Gastroesophageal sphincter (tissue), 4 donors: ENCODE measurements at regions not wholly inside any gene's neighbourhood (a gene's known extent, or its start where the extent isn't known, plus 50 kb on each side); places are given as distances from the start of the nearest gene placed in this dataset.

Experiments
- ATAC-seq: fragments of 150-250 bp; one replicate; pipeline ENCODE4 v1.9.1; 2016; ENCODE audit warnings: mild to moderate bottlenecking, moderate library complexity
- H3K27ac ChIP-seq, 4 donors: fragments of 200-600 bp; sonication (generic) in 3 of 4; 1 replicate in 3 of 4; 2 replicates in 1 of 4; pipeline ENCODE4 v1.5.1; 2016 to 2019
- H3K27me3 ChIP-seq: fragments of 200-600 bp; sonication (generic); one replicate; pipeline ENCODE4 v1.5.1; 2019
- H3K36me3 ChIP-seq, 2 donors: fragments of 200-600 bp; sonication (generic); one replicate each; pipeline ENCODE4 v1.5.1; 2019; ENCODE audit warnings: control low read depth in 1 of 2
- H3K4me1 ChIP-seq, 3 donors: fragments of 200-600 bp; sonication (generic); 1 replicate in 2 of 3; 2 replicates in 1 of 3; pipeline ENCODE4 v1.5.1; 2016 to 2019; ENCODE audit warnings: control low read depth in 2 of 3
- H3K4me3 ChIP-seq, 2 donors: fragments of 200-600 bp; sonication (generic); one replicate each; pipeline ENCODE4 v1.5.1; 2019; ENCODE audit warnings: mild to moderate bottlenecking in 1 of 2, moderate library complexity in 1 of 2
- H3K9me3 ChIP-seq, 3 donors: fragments of 200-600 bp; sonication (generic); one replicate each; pipeline ENCODE4 v1.5.1; 2017 to 2019; ENCODE audit warnings: control low read depth in 2 of 3
- EP300 ChIP-seq: sonication (generic); formaldehyde crosslinking; IDR thresholded peaks from one replicate; pipeline ENCODE4 v1.6.1; 2017; ENCODE audit warnings: antibody characterized with exemption, mild to moderate bottlenecking
- POLR2A ChIP-seq, 2 donors: fragments of 450-650 bp; IDR thresholded peaks; one replicate each; pipeline ENCODE4 v1.6.1; 2017; ENCODE audit warnings: antibody characterized with exemption in 2 of 2, mild to moderate bottlenecking in 2 of 2, moderate library complexity in 1 of 2
- POLR2AphosphoS5 ChIP-seq: sonication (generic); formaldehyde crosslinking; IDR thresholded peaks from one replicate; pipeline ENCODE4 v1.6.1; 2017; ENCODE audit warnings: antibody characterized with exemption
- WGBS, 2 donors: methylation state at CpG; one replicate each; pipeline ENCODE4 v1.1.5; 2018; ENCODE audit warnings: low coverage in 1 of 2; 5-methylcytosine and 5-hydroxymethylcytosine counted together
- TF ChIP-seq, protein P1 (sequence below), 4 experiments: fragments of 200-600 bp in 2 of 4; fragments of 450-650 bp in 2 of 4; sonication (generic) in 1 of 4; IDR thresholded peaks; one replicate each; pipeline ENCODE4 v1.5.1; 2017 to 2019; ENCODE audit warnings: antibody characterized with exemption in 4 of 4, mild to moderate bottlenecking in 2 of 4, moderate library complexity in 2 of 4

DNA sequence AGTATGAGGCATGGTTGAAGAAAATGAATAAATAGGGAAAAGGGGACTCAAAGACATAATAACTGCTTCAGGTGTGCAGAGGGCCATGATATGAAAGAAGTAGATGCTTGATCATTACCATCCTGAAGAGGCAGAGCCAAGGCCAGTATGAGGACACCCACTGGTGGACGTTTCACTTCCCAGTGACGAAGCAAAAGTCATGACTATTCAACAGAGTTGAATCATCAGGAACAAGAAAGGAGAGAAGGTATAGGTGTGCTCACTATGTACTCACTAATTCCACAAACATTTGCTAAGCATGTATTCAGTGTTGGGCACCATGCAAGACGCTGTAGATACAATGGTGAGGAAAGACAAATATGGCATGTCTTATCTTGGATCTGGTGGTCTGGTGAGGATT is 319.2 kb upstream of the RUNX1 start:
- Histone ChIP-seq H3K36me3 (no peaks in the 10 kb centered on the region), H3K4me3 (no peak overlapping the region), H3K9me3 (no peaks in the 10 kb centered on the region), H3K27ac (no peak overlapping the region), H3K27me3 (no peaks in the 10 kb centered on the region), H3K4me1 (no peaks in the 10 kb centered on the region)
- no peak for TF ChIP-seq POLR2AphosphoS5
- TF ChIP-seq, protein P1, sequence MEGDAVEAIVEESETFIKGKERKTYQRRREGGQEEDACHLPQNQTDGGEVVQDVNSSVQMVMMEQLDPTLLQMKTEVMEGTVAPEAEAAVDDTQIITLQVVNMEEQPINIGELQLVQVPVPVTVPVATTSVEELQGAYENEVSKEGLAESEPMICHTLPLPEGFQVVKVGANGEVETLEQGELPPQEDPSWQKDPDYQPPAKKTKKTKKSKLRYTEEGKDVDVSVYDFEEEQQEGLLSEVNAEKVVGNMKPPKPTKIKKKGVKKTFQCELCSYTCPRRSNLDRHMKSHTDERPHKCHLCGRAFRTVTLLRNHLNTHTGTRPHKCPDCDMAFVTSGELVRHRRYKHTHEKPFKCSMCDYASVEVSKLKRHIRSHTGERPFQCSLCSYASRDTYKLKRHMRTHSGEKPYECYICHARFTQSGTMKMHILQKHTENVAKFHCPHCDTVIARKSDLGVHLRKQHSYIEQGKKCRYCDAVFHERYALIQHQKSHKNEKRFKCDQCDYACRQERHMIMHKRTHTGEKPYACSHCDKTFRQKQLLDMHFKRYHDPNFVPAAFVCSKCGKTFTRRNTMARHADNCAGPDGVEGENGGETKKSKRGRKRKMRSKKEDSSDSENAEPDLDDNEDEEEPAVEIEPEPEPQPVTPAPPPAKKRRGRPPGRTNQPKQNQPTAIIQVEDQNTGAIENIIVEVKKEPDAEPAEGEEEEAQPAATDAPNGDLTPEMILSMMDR (IDR thresholded peaks at IDR 0.05) = no peak
- no peak for TF ChIP-seq POLR2A (IDR thresholded peaks at IDR 0.05)
- TF ChIP-seq EP300 = no peak
- no peak for ATAC-seq
- WGBS, 2 donors = 84 to 96% methylated on average over 3 of the region's 3 CpGs

DNA sequence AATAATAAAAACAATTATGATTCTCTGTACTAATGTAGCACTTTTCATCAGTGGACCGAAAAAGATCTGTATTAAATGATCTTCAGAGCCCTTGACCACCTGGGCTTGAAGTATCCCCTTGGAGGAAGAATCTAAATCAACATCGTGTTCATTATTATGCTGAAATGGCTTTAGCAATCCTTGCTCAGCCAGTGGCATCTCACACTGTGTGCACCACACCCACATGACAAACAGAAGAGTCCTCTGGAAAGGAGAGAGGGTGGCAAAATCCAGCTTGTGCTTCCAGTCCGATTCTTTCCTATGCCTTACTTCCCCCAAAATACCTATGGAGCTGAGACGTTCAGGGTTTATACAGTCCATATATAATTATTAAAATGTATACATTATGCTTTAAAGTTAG is 318.5 kb upstream of the RUNX1 start:
- 73% methylated on average over 4 of the region's 4 CpGs for WGBS, 2 donors
- no peaks in the 10 kb centered on the region for H3K4me1 ChIP-seq

DNA sequence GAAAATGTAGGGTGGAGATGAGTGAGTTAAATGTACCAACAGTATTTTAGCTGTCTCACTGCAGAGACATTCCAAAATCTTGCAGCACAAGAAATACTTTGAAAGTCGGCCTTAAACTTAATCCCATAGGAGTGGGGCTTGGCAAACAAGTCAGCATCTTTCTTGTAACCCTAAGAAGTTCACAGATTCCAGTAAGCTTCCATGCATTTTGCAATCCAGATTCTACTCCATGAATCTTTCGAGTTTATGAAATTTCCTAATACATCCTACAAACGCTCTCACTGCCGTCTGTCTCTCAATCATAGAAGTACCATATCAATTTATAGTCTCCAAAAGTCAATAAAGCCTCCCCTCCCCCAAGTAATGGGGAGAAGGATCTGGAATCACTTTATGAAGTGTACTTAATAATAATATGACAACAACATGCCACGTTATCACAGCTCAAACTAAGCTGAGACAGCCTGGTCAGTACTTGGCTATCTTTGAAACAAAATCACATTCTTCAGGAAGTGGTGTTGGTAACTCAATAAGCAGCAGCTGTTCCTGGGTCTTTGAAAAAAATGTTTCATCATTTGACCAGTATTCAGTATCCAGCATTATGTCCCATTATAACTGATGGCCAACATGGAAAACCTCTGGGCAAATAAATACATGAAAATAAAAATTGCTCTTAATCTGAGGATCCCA is 317.4 kb upstream of the RUNX1 start:
- WGBS, 2 donors = 34 to 63% methylated on average over 5 of the region's 5 CpGs
- peak; percentile 90 for ATAC-seq
- Histone ChIP-seq H3K27ac (peak overlapping the region in 2 of 4 donors; percentile 53 to 68), H3K36me3 (no peaks in the 10 kb centered on the region), H3K9me3 (no peaks in the 10 kb centered on the region), H3K4me1 (no peaks in the 10 kb centered on the region), H3K4me3 (no peak overlapping the region), H3K27me3 (no peaks in the 10 kb centered on the region)
- TF ChIP-seq, protein P1 (IDR thresholded peaks at IDR 0.05) = no peak
- peak; percentile 77 for TF ChIP-seq POLR2AphosphoS5

More for the DNA sequence above, 318.5 kb upstream of the RUNX1 start:
- no peaks in the 10 kb centered on the region for H3K36me3 ChIP-seq
- no peak overlapping the region for H3K4me3 ChIP-seq
- ATAC-seq = no peak
- TF ChIP-seq POLR2AphosphoS5 = no peak
- TF ChIP-seq EP300 = no peak
- no peak for TF ChIP-seq POLR2A (IDR thresholded peaks at IDR 0.05)
- TF ChIP-seq, protein P1 (IDR thresholded peaks at IDR 0.05) = no peak
- no peaks in the 10 kb centered on the region for H3K27me3 ChIP-seq
- no peaks in the 10 kb centered on the region for H3K9me3 ChIP-seq
- no peak overlapping the region for H3K27ac ChIP-seq

DNA sequence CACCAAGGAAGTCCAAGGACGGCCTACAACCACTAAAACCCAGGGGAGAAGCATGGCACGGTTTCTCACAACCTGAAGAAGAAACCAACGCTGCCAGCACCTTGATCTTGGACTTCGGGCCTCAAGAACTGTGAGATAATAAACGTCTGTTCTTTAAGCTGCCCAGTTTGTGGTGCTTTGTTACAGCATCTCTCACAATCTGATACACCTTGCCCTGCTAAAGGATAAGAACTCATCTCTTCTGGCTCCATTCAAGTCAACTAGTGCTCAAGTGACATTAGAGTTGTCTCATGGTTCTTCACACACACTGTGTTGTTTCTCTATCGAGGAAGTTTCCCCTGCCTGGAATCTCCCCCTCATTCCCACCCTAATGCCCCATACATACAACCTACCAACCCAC is 314.4 kb upstream of the RUNX1 start:
- WGBS, 2 donors = 83 to 96% methylated on average over 6 of the region's 6 CpGs

DNA sequence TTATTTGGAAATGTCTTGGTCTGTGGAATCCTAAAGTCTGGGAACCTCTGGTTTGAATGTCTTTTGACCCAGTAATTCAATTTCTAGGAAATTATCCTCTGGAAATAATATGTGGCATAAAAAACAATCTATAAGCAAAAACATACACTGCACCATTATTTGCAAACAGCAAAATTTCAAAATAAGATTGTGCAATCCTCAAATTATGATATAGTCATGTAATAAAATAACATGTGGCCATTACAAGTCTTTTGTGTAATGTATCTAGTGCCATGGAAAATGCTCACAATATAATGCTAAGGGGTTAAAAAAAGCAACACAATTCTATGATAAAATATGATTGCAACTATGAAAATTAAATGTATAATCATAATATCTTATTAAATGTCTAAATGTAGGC is 312.9 kb upstream of the RUNX1 start:
- Histone ChIP-seq H3K9me3 (no peaks in the 10 kb centered on the region), H3K4me3 (no peak overlapping the region), H3K4me1 (no peaks in the 10 kb centered on the region), H3K27ac (no peak overlapping the region), H3K36me3 (no peaks in the 10 kb centered on the region), H3K27me3 (no peaks in the 10 kb centered on the region)
- TF ChIP-seq POLR2AphosphoS5 = no peak
- TF ChIP-seq EP300 = no peak
- TF ChIP-seq, protein P1 (IDR thresholded peaks at IDR 0.05) = no peak
- no peak for TF ChIP-seq POLR2A (IDR thresholded peaks at IDR 0.05)
- ATAC-seq = no peak

More for the DNA sequence above, 314.4 kb upstream of the RUNX1 start:
- no peaks in the 10 kb centered on the region for H3K27me3 ChIP-seq
- no peaks in the 10 kb centered on the region for H3K4me1 ChIP-seq
- no peak overlapping the region for H3K27ac ChIP-seq
- H3K9me3 ChIP-seq = no peaks in the 10 kb centered on the region
- TF ChIP-seq POLR2AphosphoS5 (no peak), EP300 (no peak), POLR2A (IDR thresholded peaks at IDR 0.05) (no peak)
- TF ChIP-seq, protein P1 (IDR thresholded peaks at IDR 0.05) = no peak
- H3K4me3 ChIP-seq = no peak overlapping the region
- ATAC-seq = no peak
- no peaks in the 10 kb centered on the region for H3K36me3 ChIP-seq
